Fibroblast of skin of right quadriceps (primary cell): ENCODE measurements at regions not wholly inside any gene's neighbourhood (a gene's known extent, or its start where the extent isn't known, plus 50 kb on each side); places are given as distances from the start of the nearest gene placed in this dataset.
A peak's percentile ranks its signal among the peaks of the same experiment; 100 is the strongest.

Source experiments
- DNase-seq: peaks from one replicate; pipeline ENCODE4 v3.0.0-alpha.2; 2013

DNA sequence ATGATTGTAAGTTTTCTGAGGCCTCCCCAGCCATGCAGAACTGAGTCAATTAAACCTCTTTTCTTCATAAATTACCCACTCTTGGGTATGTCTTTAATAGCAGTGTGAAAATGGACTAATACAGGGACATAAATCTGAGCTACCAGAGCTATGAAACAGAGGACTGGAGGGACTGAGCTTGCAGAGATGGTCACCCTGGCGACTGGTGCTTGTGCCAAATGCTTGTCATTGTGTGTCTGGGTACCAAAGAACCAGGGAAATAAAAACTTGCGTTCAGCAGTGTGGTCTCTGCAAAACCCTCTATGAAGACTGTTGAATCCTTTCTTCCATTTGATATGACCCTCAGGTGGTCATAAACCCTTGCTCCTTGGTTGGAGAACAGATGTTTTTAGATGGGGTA, 105.1 kb upstream of the PRL start:
- no peak for DNase-seq

DNA sequence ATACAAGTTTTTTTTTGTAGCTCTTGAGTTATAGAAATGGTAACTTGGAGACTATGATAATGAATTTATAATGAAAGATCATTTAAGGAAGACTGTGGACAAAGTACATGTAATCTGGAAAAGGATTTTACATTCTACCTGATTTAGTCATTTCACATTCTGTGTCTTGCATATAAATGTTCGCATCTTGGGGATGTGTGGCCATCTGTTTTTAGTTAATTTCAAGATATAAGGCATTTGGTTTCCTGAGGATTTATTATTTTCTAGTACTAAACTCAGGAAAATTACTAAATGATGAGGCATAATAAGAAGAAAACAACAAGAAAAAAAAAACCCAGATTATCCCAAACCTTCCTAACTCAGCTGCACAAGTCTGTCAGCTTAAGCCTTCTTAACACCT, 112.7 kb upstream of the PRL start:
- peak; percentile 76 for DNase-seq

DNA sequence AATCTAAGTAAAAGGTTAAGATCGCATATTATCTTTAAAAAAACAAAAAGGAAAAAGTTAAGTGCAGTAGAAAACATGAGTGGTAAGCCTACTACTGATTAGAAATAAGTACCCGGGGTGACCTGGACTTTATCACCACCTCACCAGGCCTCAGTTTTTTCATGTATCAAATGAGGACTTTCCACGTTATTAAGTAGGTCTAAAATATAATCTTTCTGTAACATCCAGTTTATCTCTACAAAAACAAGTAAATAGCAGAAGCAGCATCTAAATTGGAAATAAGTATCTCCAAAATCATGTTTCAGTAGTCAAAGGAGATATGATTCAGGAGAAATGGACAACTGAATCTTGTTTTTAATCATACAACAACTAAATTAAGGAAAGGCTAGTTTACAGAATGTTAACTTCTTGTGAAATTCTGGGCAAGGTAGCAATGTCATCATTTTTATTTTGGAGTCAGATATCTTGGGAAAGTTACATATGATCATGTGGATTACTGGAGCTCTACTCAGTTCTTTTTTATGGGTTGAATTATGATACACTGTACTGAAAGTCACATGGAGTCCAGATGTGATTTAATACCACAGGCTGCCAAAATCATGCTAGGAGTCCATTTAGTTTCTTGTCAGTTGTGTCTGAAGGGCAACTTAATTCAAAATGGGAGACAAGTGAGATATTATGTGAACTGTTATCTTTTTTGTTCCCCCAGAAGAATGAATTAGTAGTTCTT, 114.7 kb upstream of the PRL start:
- peak; percentile 66 for DNase-seq

DNA sequence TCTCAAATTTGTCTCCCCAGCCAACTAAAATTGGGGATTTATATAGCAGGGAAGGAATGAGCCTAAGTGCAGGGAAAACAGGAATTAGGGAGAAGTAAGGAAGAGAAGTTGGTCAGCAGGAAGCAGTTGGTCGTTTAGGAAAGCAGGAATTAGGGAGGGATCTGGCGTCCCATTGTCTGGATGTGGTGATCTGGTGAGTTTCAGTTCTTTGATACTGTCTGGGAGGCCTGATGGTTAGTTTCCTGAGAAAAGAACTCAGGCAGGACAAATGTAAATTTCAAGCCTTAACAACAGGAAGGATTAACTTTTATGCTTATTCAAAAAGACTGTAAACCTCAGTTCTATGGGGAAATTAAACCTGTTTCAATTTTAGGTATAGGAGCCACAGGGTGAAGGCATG, 116.2 kb upstream of the PRL start:
- DNase-seq = no peak

DNA sequence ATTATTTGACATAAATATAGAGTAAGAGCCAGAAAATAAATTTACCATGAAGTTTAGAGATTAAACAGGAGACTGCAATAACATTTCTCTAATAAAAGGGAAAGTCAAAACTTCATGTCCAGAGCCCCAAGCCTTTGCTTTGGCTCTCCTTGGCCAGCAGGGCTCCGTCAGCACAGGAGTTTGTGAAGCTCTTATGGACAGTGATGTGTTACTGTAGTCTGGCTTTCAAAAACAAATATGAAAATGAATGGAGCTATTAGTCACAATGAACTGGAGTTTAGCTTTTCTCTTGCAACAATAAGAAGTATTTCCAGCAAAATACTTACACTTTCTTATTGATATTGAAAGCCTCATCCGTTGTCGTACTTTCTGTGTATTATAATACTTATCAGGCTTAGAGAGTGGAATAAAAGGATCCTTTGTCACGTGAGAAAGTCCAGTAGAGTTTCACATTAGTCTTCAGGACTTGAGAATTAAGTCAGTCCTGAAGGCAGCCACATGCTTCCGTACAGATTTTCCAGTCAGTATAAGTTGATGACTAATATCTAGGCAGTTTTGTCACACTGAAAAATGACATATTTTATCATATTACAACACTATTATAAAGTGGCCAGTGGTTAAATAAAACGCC, 117.0 kb upstream of the PRL start:
- no peak for DNase-seq

DNA sequence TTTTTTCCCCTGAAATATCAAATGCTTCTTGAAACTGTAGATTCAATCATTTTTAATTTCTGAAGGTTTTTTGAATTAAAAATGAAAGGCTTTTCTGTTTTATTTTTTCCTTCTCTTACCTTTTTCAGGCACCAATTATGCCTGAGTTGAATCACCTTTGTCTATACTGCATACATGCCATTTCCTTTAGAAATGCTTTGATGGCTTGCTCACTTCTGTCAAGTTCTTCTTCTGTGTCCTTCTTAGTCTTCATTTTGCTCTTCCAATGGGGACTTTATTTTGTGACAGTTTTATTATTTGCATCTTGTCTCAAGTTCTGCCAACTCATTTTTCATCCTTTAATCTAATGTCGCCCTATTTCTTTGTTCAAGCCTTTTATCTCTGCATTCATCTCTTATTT, 121.9 kb upstream of the PRL start:
- DNase-seq = no peak

DNA sequence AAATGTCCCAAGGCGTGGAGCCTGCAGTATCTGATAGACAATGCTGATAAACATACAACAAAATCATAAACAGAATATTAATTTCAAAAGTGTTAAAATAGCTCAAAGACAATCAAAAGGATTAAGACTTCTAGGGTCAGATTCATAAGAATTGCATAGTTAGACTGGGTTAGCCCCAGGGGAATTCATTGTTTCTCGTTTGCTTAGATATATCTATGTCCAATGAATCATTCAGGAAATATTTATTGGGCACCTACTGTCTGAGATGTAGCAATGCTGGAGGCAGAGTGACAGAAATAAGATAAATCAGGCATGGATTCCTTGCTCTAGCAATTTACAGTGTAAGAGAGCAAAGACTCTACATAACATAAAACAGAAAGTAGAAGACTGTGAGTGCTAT, 124.4 kb upstream of the PRL start:
- DNase-seq = peak; percentile 39

DNA sequence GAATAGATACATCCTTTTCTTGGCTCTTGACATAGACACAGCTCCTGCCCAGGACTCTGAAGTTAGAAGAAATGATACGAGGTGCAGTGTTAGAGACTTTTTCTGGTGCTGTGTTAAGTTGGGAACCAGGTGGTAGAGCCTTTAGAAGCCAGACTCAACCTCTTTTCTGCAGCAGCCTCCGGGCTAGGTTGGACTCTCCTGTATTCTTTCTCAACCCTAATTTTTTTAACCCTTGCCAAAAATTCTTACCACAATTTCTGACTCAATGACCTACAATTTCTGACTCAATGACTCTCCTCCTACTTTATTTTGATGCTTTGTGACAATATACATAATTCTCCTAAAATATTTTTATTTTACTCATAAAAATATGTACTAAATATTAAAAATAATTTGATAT, 127.4 kb upstream of the PRL start:
- DNase-seq = no peak

DNA sequence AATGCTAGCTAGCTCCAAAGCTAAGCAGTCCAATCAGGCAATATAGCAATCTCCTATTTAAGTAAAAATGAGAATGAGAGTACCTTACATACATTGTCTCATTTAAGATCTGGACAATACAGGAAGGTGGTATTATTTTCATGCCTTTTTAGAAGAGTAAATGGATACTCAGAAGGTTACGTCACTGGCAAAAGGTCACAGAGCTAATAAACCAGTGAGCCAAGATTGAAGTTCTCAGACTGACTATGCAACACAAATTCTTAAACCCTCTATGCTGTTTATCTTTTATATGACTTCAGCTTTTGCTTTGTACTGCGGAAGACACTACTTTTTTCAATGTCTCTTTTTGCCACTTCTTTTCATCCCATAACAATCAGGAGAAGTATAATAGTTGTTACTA, 135.2 kb upstream of the PRL start:
- DNase-seq = no peak

DNA sequence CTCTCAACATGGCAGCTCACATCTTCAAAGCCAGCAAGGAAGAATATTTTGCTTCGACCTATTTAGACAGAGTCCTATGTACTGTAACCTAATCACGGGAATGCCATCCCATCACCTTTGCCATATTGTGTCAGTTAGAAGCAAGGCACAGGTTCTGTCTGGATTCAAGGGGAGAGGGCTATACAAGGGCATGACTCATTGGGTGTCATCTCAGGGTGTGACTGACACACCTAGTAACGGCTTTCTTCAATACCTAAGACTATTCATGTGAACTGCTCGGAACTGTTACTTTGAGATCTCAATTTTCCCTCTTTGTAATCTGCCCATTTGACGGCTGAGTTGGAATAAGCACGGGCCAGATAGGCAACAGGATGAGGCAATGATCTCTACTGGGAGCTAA, 135.6 kb upstream of the HDGFL1 start:
- no peak for DNase-seq

DNA sequence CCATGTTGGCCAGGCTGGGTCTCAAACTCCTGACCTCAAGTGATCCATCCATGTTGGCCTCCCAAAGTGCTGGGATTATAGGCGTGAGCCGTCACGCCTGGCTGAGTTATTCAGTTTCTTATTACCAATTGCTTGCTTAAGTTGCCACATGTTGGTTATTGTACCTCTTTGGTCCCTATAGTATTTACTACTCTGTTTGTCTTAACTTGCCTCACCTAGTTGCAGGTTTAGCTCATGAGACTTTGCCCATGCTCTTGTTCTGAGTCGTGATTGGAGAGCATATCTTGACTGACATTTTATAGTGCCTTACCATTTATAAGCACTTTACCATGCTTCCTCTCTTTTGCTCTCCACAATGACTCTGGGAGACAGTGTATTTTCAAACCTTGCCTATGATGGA, 134.2 kb upstream of the HDGFL1 start:
- no peak for DNase-seq

DNA sequence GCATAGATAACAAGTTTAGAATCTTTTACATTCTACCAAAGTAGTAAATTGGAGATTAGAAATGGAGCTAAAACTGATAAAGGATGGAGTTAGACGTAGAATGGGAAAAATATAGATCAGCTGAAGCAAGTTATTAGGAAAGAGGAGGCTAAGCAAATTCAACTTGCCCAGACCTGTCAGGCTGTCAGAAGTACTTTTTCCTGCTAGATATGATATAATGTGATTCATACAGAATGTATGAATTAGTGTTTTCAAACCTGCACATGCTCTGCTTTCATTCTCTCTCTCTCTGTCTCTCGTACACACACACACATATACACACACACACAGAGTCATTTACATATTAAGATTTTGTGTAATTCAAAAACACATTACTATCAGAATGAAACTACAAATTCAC, 133.2 kb upstream of the HDGFL1 start:
- DNase-seq = no peak

DNA sequence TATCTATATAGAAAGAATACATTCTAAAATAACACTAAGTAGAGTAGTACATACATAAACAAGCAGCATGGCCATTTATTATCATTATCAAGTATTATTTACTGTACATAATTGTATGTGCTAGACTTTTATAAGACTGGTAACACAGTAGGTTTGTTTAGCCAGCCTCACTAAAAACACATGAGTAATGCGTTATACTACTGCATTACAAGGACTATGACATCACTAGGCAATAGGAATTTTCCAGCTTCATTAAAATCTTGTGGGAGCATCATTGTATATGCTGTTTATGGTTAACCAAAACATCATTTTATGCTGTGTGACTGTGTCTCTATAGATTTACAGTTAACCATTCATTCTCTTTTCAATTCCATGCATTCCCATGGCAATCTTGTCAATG, 131.7 kb upstream of the HDGFL1 start:
- peak; percentile 34 for DNase-seq

DNA sequence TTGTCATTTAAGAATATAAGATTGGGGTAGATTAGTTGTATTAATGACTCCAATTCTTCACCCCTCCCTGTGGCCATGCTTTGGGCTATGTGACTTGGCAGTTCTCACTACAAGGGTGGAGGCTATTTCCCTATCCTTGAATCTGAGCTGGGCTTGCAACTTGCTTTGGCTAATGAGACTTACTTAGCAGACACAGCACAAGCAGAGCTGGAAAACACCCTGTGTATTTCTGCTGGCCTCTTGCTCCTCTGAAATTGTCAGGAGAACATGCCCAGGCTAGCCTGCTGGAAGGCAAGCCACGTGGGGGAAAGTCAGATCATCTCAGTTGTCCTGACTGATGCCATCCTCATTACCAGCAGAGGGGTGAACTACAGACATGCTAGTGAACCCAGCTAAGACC, 126.5 kb upstream of the HDGFL1 start:
- no peak for DNase-seq

DNA sequence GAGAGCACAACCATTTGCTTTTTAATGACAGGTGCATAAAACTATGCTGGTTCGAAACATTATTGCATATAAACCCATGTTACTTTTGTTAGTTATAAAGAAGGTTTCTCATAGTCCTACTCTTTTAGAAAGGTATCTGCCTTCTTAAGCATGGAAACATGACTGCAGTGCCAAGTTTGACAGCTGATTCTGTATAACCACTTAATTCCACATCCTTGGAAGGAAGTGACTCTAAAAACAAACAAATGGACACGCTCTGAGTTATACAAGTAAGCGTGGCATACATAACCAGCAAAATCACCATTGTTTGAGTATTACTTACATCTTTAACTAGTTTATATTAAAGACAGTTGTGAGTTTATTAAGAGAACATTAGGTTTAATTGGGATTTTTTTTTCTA, 125.0 kb upstream of the HDGFL1 start:
- DNase-seq = no peak

DNA sequence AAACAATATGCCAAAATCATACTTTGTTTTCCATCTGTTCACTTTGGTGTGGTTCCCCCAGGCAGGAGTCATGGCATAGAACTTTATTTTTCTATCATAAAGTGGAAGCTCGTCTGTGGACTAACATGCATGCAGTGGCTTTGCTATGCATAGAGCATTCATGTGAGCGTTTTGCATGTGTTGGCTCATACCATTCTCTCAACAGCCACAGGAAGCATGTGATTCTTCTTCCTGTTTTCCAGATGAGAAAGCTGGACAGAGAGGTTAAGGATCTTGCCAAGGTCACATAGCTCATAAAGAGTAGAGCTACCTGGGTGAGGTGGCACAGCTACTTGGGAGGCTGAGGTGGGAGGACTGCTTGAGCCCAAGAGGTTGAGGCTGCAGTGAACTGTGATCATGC, 123.4 kb upstream of the HDGFL1 start:
- no peak for DNase-seq

DNA sequence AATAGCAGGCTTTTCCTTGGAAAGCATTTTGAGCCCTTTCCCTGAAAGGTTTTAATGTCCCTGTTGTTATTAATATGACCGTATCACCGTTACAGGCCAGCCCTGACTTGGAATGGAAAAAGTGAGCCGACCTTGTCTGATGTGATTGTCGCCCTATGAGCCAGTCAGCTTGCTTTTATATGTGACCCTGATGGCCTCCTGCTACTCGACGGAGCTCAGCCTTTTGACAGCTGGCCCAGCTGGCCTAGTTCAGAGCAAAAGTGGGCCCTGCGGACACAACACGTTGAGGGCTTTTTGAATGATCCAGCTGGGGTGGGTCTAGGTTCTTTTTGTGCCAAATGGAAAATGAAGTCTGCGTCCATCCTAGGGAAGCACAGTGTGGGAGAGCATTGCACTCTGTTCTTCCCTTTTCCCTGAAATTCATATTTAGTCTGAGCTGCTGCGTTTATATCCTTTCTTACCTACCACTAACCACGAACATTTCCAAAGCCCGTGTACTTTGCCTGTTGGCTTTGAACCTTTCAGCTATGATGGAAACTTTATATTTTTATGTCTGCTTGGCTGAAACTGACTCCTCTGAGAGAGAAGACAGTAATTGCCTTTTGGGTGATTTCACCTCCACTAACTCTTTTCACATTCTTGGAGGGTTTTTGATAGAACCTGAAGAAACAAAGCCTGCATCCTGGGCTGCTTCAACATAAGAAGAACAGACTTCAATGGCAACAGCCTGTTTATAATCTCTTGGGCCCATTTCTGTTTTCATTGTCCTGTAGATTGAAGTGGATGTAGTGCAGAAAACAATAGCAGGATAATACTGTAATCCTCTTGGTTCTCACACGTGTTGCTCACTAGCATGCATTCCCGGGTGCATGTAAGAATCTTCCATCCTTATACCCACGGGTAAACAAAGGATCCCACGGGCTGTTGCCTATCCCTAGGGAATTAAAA, 121.8 kb upstream of the HDGFL1 start:
- no peak for DNase-seq

DNA sequence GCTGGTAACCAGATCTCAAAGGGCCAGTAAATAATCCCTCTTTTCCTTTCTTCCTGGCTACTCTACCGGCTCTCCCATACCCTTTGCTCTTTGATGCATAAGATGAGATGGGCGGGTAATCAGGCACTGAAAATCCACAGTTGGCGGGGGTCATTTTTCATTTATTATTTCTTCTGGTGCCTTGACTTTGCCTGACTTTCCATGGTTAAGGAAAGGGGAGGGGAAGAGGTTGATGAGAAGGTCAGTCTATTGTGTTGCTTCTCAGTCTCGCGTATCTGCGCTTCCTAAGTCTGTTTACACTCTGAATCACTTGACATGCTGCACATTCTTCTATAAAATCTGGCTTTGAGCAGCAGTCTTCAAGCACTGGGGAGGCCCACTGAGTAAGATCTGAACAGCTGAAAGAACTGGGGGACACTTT, 121.1 kb upstream of the HDGFL1 start:
- peak; percentile 56 for DNase-seq

DNA sequence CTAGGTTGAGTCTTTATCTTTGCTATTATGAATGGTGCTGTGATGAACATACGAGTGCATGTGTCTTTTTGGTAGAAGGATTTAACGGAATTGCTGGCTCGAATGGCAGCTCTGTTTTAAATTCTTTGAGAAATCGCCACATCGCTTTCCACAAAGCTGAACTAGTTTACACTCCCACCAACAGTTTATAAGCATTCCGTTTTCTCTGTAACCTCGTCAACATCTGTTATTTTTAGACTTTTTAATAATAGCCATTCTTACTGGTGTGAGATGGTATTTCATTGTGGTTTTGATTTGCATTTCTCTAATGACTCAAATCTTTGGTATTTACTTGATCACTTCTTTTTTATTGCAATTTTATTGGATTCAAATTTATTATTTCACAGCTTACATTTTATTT, 117.4 kb upstream of the HDGFL1 start:
- DNase-seq = peak; percentile 67

DNA sequence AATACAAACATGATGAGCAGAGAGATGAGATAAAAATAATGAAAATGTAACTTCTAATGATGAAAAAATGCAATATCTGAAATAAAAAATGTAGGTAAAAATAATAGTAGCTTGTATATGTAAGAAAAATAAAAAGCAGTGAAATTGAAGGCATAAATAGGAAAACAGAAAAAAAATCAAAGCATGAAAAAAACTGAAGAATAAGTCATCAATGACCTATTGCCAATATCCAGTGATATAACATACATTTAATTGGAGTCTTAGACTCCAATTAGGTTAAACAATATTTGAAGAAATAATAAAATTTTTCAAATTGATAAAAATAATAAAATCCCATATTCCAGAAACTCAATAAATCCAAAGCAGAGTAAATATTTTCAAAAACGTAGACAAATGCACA, 114.0 kb upstream of the HDGFL1 start:
- no peak for DNase-seq

DNA sequence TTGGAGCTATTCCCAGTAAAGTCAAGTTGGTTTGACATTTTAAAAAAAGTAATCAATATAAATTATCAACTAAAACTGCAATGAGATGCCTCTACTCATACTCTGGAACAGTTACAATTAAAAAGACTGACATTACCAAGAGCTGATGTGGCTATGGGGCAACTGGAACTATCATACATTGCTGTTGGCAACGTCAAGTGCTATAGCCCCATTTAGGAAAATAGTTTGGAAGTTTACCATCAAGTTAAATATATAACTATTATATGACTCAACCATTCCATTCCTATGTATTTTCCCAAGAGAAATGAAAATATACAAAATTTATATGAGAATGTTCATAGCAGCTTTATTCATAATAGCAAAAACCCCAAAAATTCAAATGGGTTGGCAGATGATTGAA, 111.4 kb upstream of the HDGFL1 start:
- peak; percentile 38 for DNase-seq

DNA sequence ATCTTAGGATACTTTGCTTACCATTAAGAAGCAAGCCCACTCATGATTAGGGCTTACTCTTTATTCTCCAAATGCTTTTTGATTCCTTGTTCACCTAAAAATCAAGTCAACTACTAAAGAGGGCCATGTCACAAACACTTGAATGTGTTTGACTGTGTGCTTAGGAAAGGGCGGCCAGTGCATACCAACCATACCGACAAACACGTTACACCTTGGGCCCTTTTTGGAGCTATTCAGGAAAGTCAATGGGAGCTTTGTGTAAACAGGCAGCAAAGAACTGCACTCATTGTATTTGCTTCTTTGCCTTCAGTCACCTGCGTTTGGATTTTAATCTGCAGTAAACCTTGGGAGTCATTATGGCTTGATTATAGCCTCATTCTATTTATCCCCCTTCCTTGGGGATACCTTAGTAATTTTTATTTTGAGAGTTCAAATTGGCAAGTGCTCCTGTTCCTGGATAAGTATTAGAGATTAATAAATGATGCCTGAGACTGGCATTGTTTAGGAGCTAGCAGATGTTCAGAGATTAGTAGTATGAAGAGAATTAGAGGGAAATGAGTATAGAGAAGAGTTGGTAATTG, 102.6 kb upstream of the HDGFL1 start:
- no peak for DNase-seq

DNA sequence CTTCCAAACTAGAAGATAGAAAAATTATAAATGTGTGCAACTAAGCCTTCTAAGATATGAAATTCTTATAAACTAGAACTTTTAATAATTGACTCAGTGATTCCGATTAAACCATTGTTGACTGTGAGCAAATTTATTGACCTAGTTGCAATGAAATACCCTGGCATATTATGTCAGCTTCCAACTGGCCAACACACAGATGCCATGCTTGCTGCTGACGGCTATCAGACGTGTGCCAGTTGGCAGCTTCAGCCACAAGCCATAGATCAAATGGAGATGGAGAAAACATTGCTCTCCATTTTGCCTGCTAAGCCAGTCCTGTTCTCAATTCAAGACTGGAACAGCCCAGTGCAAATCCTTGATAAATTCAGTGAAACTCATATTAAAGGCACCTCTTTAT, 101.7 kb upstream of the HDGFL1 start:
- no peak for DNase-seq
